ENCODE measurements at regions not wholly inside any gene's neighbourhood (a gene's known extent, or its start where the extent isn't known, plus 50 kb on each side); places are given as distances from the start of the nearest gene placed in this dataset.

DNA sequence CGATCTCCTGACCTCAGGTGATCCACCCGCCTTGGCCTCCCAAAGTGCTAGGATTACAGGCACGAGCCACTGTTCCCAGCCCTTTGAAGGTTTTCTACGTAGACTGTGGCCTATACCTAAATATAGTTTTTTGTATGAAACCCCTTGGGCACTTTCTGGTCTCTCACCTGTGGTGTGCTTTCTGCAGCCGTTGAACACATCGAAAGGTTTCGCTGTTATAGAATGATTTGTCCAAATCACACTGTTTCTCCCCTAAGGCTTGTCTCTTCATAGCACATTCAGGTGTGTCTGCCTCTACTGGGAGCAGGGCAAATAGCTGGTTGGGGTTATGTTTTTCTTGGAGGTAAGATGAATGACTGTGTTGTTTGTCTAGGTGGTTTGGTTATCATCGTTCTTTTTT is 597.9 kb downstream of the RNF144B start:
- 74 to 80% methylated on average over 8 of the region's 8 CpGs for WGBS, 2 donors
- Histone ChIP-seq H3K36me3 (no peaks in the 10 kb centered on the region), H3K4me1 (no peaks in the 10 kb centered on the region), H3K9me3 (no peaks in the 10 kb centered on the region), H3K27ac (no peak overlapping the region), H3K27me3 (no peaks in the 10 kb centered on the region), H3K4me3 (no peak overlapping the region)
- no peak for ATAC-seq
- intact Hi-C loops (cut with DNase I): no loop called here
- no peak for DNase-seq
- FAIRE-seq: no peak
- TF ChIP-seq, protein P1, sequence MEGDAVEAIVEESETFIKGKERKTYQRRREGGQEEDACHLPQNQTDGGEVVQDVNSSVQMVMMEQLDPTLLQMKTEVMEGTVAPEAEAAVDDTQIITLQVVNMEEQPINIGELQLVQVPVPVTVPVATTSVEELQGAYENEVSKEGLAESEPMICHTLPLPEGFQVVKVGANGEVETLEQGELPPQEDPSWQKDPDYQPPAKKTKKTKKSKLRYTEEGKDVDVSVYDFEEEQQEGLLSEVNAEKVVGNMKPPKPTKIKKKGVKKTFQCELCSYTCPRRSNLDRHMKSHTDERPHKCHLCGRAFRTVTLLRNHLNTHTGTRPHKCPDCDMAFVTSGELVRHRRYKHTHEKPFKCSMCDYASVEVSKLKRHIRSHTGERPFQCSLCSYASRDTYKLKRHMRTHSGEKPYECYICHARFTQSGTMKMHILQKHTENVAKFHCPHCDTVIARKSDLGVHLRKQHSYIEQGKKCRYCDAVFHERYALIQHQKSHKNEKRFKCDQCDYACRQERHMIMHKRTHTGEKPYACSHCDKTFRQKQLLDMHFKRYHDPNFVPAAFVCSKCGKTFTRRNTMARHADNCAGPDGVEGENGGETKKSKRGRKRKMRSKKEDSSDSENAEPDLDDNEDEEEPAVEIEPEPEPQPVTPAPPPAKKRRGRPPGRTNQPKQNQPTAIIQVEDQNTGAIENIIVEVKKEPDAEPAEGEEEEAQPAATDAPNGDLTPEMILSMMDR (IDR thresholded peaks at IDR 0.05): no peak

DNA sequence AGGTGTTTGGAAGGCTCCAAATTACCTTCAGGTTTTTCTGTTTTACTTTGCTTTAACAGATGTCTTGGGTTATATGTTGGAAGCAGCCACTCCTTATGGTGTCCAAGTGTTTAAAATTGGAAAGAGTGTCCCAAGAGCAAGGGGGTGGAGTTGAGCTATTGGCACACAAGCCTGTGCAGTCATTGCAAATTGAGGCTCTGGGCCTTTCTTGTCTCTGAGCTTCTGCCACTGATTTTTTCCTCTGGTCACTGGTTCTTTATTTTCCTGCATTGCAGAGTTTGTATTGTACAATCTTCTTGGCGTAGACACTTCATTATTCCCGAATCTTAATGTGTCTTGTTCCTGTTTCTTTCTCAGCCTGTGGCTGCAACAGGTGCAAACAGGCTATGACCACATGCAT is 598.8 kb downstream of the RNF144B start:
- WGBS, 2 donors: 73 to 75% methylated on average over 2 of the region's 2 CpGs
- TF ChIP-seq, protein P1 (IDR thresholded peaks at IDR 0.05): no peak
- intact Hi-C loops (cut with DNase I): no loop called here
- Histone ChIP-seq H3K27me3 (no peaks in the 10 kb centered on the region), H3K27ac (no peak overlapping the region), H3K9me3 (no peaks in the 10 kb centered on the region), H3K4me3 (no peak overlapping the region), H3K36me3 (no peaks in the 10 kb centered on the region), H3K4me1 (no peaks in the 10 kb centered on the region)
- DNase-seq: no peak
- ATAC-seq: no peak
- FAIRE-seq: no peak

DNA sequence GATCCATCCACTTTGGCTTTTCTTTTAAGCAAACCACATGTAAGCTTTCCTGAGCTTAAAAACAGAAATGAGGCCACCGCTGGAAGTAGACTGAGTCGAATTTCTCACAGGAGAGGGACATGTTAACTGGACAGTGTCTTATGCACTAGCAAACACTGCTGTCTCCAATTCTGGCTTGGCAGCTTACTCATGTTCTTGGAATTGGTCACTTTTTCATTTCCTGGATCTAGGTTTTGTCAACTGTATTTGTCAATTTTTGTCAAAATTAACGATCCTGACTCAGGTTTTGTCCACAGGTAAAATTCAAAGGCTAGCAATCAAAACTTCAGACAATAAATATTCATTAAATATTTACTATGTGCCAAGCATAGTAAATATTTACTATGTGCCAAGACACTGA is 601.5 kb downstream of the RNF144B start:
- FAIRE-seq (no peak), DNase-seq (no peak), ATAC-seq (no peak)
- intact Hi-C loops (cut with DNase I): no loop called here
- TF ChIP-seq, protein P1 (IDR thresholded peaks at IDR 0.05): no peak
- Histone ChIP-seq H3K27ac (no peak overlapping the region), H3K4me1 (no peaks in the 10 kb centered on the region), H3K27me3 (no peaks in the 10 kb centered on the region), H3K9me3 (no peaks in the 10 kb centered on the region), H3K36me3 (no peaks in the 10 kb centered on the region), H3K4me3 (no peak overlapping the region)
- WGBS, 2 donors: 50 to 58% methylated on average over 3 of the region's 3 CpGs

DNA sequence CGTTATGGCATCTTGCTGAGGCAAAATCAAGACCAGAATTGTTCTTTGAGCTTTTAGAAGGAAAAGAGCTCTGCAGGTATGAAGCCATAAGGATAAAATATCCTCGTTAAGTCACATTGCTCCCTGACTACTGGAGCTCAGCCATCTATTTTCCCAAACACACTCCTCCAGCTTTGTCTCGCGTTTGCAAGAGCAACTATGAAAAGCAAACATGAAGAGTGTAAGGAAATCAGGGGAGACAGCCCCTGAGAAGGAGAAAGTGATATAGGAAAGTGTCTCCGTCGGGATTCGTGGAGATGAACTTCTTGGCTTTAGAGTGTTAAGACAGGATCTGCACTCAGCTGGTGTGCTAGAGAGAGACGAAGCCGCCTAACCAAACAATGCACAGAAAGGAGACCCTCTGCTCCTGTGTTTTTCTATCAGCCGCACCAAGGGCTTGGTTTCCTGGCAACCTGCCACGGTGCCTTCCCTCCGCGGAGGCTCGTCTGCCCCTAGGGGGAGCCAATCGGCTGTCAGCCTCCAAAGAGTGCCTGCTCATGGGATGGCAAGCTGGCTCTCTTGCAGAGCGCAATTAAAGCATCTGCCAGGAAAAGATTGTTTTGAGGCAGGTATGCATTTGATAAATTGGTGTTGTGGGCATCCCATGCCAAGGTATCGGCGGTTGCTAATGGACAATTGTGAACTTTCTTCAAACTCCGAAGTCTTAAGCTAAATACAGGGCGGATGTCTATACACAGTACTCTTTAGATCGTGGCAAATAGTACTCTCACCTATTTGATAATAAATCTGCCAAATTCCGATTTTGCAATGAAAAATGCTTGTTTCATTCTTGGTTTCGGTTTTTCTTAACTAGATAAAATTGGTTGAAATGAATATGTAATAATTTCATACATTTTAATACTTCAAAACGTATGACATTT is 603.2 kb downstream of the RNF144B start:
- WGBS, 2 donors: 35 to 37% methylated on average over 24 of the region's 24 CpGs
- Histone ChIP-seq H3K9me3 (no peaks in the 10 kb centered on the region), H3K27me3 (no peaks in the 10 kb centered on the region), H3K27ac (no peak overlapping the region), H3K4me1 (no peaks in the 10 kb centered on the region), H3K36me3 (no peaks in the 10 kb centered on the region), H3K4me3 (no peak overlapping the region)
- DNase-seq: peak; percentile 52 to 93 (median 80)
- FAIRE-seq: no peak
- ATAC-seq: peak in 3 of 4 donors; percentile 88 to 89 (median 88)
- TF ChIP-seq, protein P1 (IDR thresholded peaks at IDR 0.05): peak in 3 of 4 donors; percentile 37 to 46 (median 44)
- intact Hi-C loops (cut with DNase I): no loop called here

DNA sequence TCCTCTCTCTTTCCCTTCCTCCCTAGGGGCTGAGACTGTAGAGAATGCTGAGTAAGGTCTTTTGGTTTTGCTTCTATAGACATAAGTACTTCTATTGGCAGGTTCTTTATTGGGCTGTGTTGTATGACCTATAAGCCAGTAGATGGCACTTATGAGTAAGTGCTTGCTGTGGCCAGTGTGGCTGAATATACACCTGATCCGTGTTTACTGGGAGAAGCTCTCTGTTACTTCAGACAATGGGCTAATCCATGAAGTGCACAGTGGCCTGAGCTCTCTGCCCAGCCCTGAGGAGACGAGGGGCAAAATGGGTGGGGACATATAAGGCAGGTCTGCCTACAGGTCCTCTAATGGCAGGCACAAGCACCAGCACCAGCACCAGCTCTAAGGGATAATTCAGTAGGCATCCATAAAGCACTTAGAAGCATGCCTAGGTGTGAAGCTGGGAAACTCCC is 610.3 kb downstream of the RNF144B start:
- H3K27ac ChIP-seq: no peak overlapping the region
- no peak overlapping the region for H3K4me3 ChIP-seq
- no peaks in the 10 kb centered on the region for H3K4me1 ChIP-seq
- TF ChIP-seq, protein P1 (IDR thresholded peaks at IDR 0.05): peak; percentile 46 to 58 (median 54)
- DNase-seq: peak in 2 of 6 donors; percentile 16 to 26
- no peak for FAIRE-seq
- no peaks in the 10 kb centered on the region for H3K36me3 ChIP-seq
- intact Hi-C loops (cut with DNase I): no loop called here
- ATAC-seq: peak; percentile 82 to 100 (median 95)
- 15 to 22% methylated on average over 2 of the region's 2 CpGs for WGBS, 2 donors
- H3K9me3 ChIP-seq: no peaks in the 10 kb centered on the region
- H3K27me3 ChIP-seq: no peaks in the 10 kb centered on the region
